CD4-positive, alpha-beta T cell (primary cell): ENCODE measurements at regions not wholly inside any gene's neighbourhood (a gene's known extent, or its start where the extent isn't known, plus 50 kb on each side); places are given as distances from the start of the nearest gene placed in this dataset.

Experiments
- ATAC-seq: fragments of 200-7000 bp; cut with Tn5 transposase; one replicate; pipeline ENCODE4 v1.10.0; 2022; ENCODE audit warnings: mild to moderate bottlenecking; ENCODE audit not compliant: poor library complexity
- CTCF ChIA-PET: fragments of 350-600 bp; sonication (Branson Sonifier 250); formaldehyde crosslinking; loops from one replicate; lab custom pipeline; 2021; ENCODE audit warnings: antibody characterized with exemption, inconsistent platforms; lab: Charles Lee
- POLR2A ChIA-PET: fragments of 350-600 bp; sonication (Branson Sonifier 250); formaldehyde crosslinking; loops from one replicate; lab custom pipeline; 2021; ENCODE audit warnings: antibody characterized with exemption, inconsistent platforms; lab: Charles Lee
- DNase-seq, 14 experiments: peaks; one replicate each; pipeline ENCODE4 v3.0.0-alpha.2; 2013 to 2020; ENCODE audit warnings: mixed read lengths in 2 of 14
- H3K27ac ChIP-seq, 2 donors: one replicate each; pipeline versions ENCODE4 v1.5.1 to v1.7.0; 2013; ENCODE audit warnings: low read length in 2 of 2, low read depth in 1 of 2, mild to moderate bottlenecking in 1 of 2
- H3K27me3 ChIP-seq, 2 experiments: 1 replicate in 1 of 2; 2 replicates in 1 of 2; pipeline versions ENCODE4 v1.6.1 to v1.7.0; 2013; ENCODE audit warnings: low read length in 2 of 2, control low read depth in 1 of 2, mild to moderate bottlenecking in 1 of 2, moderate library complexity in 1 of 2; ENCODE audit not compliant: insufficient read depth in 2 of 2, control insufficient read depth in 1 of 2
- H3K36me3 ChIP-seq: one replicate; pipeline ENCODE4 v1.6.1; 2013; ENCODE audit warnings: low read length, control low read depth; ENCODE audit not compliant: insufficient read depth
- H3K4me1 ChIP-seq: one replicate; pipeline ENCODE4 v1.6.1; 2013; ENCODE audit warnings: low read length, control low read depth; ENCODE audit not compliant: insufficient read depth
- H3K4me3 ChIP-seq: one replicate; pipeline ENCODE4 v1.5.1; 2013; ENCODE audit warnings: mild to moderate bottlenecking, low read length, moderate library complexity
- H3K9me3 ChIP-seq, 2 experiments: 1 replicate in 1 of 2; 2 replicates in 1 of 2; pipeline versions ENCODE4 v1.6.1 to v1.7.0; 2013; ENCODE audit warnings: low read length in 2 of 2, mild to moderate bottlenecking in 2 of 2, control low read depth in 1 of 2, moderate library complexity in 1 of 2; ENCODE audit not compliant: control insufficient read depth in 1 of 2, insufficient read depth in 1 of 2
- H3K27ac Mint-ChIP-seq: one replicate; pipeline ENCODE4 v1.8.0; 2020; ENCODE audit warnings: mixed read lengths
- H3K27me3 Mint-ChIP-seq: one replicate; pipeline ENCODE4 v1.8.0; 2021; ENCODE audit warnings: mixed read lengths
- H3K36me3 Mint-ChIP-seq: one replicate; pipeline ENCODE4 v1.8.0; 2021; ENCODE audit warnings: low read depth, mixed read lengths
- H3K4me1 Mint-ChIP-seq: one replicate; pipeline ENCODE4 v1.8.0; 2021; ENCODE audit warnings: low read depth, mixed read lengths
- H3K4me3 Mint-ChIP-seq: one replicate; pipeline ENCODE4 v1.8.0; 2020; ENCODE audit warnings: mild to moderate bottlenecking, mixed read lengths
- H3K9me3 Mint-ChIP-seq: one replicate; pipeline ENCODE4 v1.8.0; 2020; ENCODE audit warnings: mixed read lengths
- CTCF ChIP-seq: fragments of 200-600 bp; IDR thresholded peaks from one replicate; pipeline ENCODE4 v1.8.0; 2022; ENCODE audit warnings: antibody characterized with exemption, mild to moderate bottlenecking
- intact Hi-C, 2 experiments: fragments of 100-400 bp; cut with DNase I in 1 of 2; cut with micrococcal nuclease in 1 of 2; formaldehyde crosslinking; loops; one replicate each; pipeline versions ENCODE4 v1.15.1 to v1.9.0; 2023 to 2025; cut with DNase I, micrococcal nuclease

- CTCF ChIA-PET = no interaction called here
- POLR2A ChIA-PET = no interaction called here
- intact Hi-C loops = no loop called here
- Mint-ChIP-seq H3K27me3 (peaks cover 15% of the 10 kb centered on the region), H3K27ac (no peak overlapping the region), H3K4me3 (no peak overlapping the region), H3K4me1 (no peaks in the 10 kb centered on the region), H3K9me3 (peaks cover 1% of the 10 kb centered on the region), H3K36me3 (no peaks in the 10 kb centered on the region)
- Histone ChIP-seq H3K27ac (no peak overlapping the region), H3K27me3 (no peaks in the 10 kb centered on the region), H3K36me3 (no peaks in the 10 kb centered on the region), H3K4me3 (no peak overlapping the region), H3K9me3 (no peaks in the 10 kb centered on the region), H3K4me1 (no peaks in the 10 kb centered on the region)
- DNase-seq = no peak
- TF ChIP-seq CTCF = no peak
- ATAC-seq = no peak
Measured at GRCh38 chr7:108697254-108697653, 127.6 kb downstream of the DNAJB9 start.

- no peak for ATAC-seq
- Histone ChIP-seq H3K36me3 (no peaks in the 10 kb centered on the region), H3K4me1 (no peaks in the 10 kb centered on the region), H3K4me3 (no peak overlapping the region), H3K27ac (no peak overlapping the region), H3K27me3 (no peaks in the 10 kb centered on the region), H3K9me3 (peaks cover 0 to 4% of the 10 kb centered on the region in 2 experiments)
- no peak overlapping the region for H3K27ac Mint-ChIP-seq
- peaks cover 8% of the 10 kb centered on the region for H3K27me3 Mint-ChIP-seq
- no peak for TF ChIP-seq CTCF
- intact Hi-C loops = no loop called here
- ChIA-PET CTCF (no interaction called here), POLR2A (no interaction called here)
- peaks cover 4% of the 10 kb centered on the region for H3K9me3 Mint-ChIP-seq
- H3K4me1 Mint-ChIP-seq = no peaks in the 10 kb centered on the region
- DNase-seq = no peak
- no peak overlapping the region for H3K4me3 Mint-ChIP-seq
- no peaks in the 10 kb centered on the region for H3K36me3 Mint-ChIP-seq
Measured at GRCh38 chr7:108711611-108712010, 141.9 kb downstream of the DNAJB9 start.

- H3K27me3 Mint-ChIP-seq = peaks cover 8% of the 10 kb centered on the region
- intact Hi-C loops = no loop called here
Measured at GRCh38 chr7:108716783-108717182, 147.1 kb downstream of the DNAJB9 start.

More at GRCh38 chr7:108716783-108717182, 147.1 kb downstream of the DNAJB9 start:
- Histone ChIP-seq H3K27me3 (no peaks in the 10 kb centered on the region), H3K4me3 (no peak overlapping the region), H3K4me1 (no peaks in the 10 kb centered on the region), H3K36me3 (no peaks in the 10 kb centered on the region), H3K9me3 (peaks cover 0 to 4% of the 10 kb centered on the region in 2 experiments), H3K27ac (no peak overlapping the region)
- Mint-ChIP-seq H3K9me3 (no peaks in the 10 kb centered on the region), H3K27ac (no peak overlapping the region), H3K36me3 (no peaks in the 10 kb centered on the region), H3K4me1 (no peaks in the 10 kb centered on the region), H3K4me3 (no peak overlapping the region)
- DNase-seq (no peak), ATAC-seq (no peak)
- CTCF ChIA-PET = no interaction called here
- no peak for TF ChIP-seq CTCF
- POLR2A ChIA-PET = no interaction called here
